ENCODE measurements at regions not wholly inside any gene's neighbourhood (a gene's known extent, or its start where the extent isn't known, plus 50 kb on each side); places are given as distances from the start of the nearest gene placed in this dataset.

DNA sequence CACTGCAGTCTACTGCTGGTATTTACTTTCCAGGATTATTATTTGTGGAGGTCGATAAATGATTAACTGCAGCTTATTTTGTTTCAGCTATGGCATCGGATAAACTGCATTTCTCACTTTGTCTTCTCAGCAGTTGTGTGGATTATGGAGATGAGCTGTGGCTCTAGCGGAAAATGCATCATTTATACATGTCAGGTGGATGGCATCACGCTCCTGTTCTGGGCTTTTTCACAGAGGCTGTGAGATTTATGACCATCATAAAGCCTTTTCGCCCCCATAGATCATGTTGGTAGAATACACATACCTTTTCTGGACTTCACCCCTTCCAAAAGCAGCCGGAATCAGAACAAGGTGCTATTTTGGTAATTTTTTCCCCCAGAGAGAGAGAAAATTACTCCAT is 118.8 kb upstream of the MAGEB18 start:
- no peaks in the 10 kb centered on the region for H3K9me3 ChIP-seq
- DNase-seq: no peak
- no peaks in the 10 kb centered on the region for H3K4me1 ChIP-seq
- TF ChIP-seq, protein P1, sequence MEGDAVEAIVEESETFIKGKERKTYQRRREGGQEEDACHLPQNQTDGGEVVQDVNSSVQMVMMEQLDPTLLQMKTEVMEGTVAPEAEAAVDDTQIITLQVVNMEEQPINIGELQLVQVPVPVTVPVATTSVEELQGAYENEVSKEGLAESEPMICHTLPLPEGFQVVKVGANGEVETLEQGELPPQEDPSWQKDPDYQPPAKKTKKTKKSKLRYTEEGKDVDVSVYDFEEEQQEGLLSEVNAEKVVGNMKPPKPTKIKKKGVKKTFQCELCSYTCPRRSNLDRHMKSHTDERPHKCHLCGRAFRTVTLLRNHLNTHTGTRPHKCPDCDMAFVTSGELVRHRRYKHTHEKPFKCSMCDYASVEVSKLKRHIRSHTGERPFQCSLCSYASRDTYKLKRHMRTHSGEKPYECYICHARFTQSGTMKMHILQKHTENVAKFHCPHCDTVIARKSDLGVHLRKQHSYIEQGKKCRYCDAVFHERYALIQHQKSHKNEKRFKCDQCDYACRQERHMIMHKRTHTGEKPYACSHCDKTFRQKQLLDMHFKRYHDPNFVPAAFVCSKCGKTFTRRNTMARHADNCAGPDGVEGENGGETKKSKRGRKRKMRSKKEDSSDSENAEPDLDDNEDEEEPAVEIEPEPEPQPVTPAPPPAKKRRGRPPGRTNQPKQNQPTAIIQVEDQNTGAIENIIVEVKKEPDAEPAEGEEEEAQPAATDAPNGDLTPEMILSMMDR (IDR thresholded peaks at IDR 0.05; ENCODE audit: low read depth, low read length): no peak
- H3K4me3 ChIP-seq (ENCODE audit: low read depth, low read length): no peak overlapping the region
- no peaks in the 10 kb centered on the region for H3K36me3 ChIP-seq
- H3K27me3 ChIP-seq: no peaks in the 10 kb centered on the region

GRCh38 chrX:26026179-26026578 is 112.0 kb upstream of the MAGEB18 start:
- Histone ChIP-seq H3K9me3 (no peaks in the 10 kb centered on the region), H3K4me1 (no peaks in the 10 kb centered on the region), H3K36me3 (no peaks in the 10 kb centered on the region), H3K4me3 (ENCODE audit: low read depth, low read length) (no peak overlapping the region), H3K27me3 (no peaks in the 10 kb centered on the region)
- no peak for DNase-seq
- TF ChIP-seq, protein P1 (IDR thresholded peaks at IDR 0.05; ENCODE audit: low read depth, low read length): no peak

GRCh38 chrX:26032111-26032912 is 105.8 kb upstream of the MAGEB18 start:
- TF ChIP-seq, protein P1 (IDR thresholded peaks at IDR 0.05; ENCODE audit: low read depth, low read length): no peak
- DNase-seq: no peak
- no peaks in the 10 kb centered on the region for H3K9me3 ChIP-seq
- H3K4me1 ChIP-seq: no peaks in the 10 kb centered on the region
- H3K36me3 ChIP-seq: no peaks in the 10 kb centered on the region
- H3K4me3 ChIP-seq (ENCODE audit: low read depth, low read length): no peak overlapping the region
- no peaks in the 10 kb centered on the region for H3K27me3 ChIP-seq

- Histone ChIP-seq H3K4me1 (no peaks in the 10 kb centered on the region), H3K4me3 (ENCODE audit: low read depth, low read length) (no peak overlapping the region), H3K9me3 (no peaks in the 10 kb centered on the region), H3K27me3 (no peaks in the 10 kb centered on the region), H3K36me3 (no peaks in the 10 kb centered on the region)
- TF ChIP-seq, protein P1 (IDR thresholded peaks at IDR 0.05; ENCODE audit: low read depth, low read length): no peak
- DNase-seq: no peak
Measured at GRCh38 chrX:26037367-26037766, 100.8 kb upstream of the MAGEB18 start.

DNA sequence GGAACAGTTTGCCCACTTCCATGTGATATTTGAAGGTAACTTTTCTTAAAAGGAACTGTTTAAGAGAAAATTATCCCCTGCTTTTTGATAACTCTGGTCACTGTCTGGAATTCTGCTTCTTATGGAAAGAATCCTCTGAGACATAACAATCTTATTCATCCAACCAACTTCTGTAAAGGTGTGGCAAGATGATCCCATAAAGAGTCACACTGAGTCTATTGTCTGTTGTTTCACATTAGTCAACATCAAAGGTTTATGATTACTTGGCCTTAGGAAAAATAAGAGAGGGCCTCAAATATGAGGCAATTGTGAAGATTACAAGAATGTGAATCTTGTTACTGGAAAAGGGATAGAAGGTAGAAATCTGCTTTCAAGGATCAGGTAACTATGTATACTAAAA is 88.0 kb upstream of the MAGEB18 start:
- DNase-seq: no peak
- TF ChIP-seq, protein P1 (IDR thresholded peaks at IDR 0.05; ENCODE audit: low read depth, low read length): no peak
- Histone ChIP-seq H3K4me3 (ENCODE audit: low read depth, low read length) (no peak overlapping the region), H3K27me3 (no peaks in the 10 kb centered on the region), H3K36me3 (no peaks in the 10 kb centered on the region), H3K4me1 (no peaks in the 10 kb centered on the region), H3K9me3 (no peaks in the 10 kb centered on the region)

DNA sequence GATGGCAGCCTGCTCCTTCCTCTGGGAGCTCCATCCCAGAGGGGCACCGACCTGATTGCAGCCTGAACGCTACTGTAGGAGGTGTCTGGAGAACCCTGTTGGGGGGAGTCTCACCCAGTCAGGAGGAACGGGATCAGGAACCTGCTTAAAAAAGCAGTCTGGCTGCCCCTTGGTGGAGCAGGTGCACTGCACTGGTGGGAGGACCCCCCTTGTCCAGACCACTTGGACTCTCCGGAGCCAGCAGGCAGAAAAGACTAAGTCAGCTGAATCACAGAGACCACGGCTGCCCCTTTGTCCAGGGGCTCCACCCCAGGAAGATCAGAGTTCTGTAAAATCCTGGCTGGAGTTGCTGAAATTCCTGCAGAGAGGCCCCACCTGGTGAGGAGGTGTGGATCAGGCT is 67.3 kb upstream of the MAGEB18 start:
- Histone ChIP-seq H3K9me3 (no peaks in the 10 kb centered on the region), H3K4me1 (no peaks in the 10 kb centered on the region), H3K36me3 (no peaks in the 10 kb centered on the region), H3K4me3 (ENCODE audit: low read depth, low read length) (no peak overlapping the region), H3K27me3 (no peaks in the 10 kb centered on the region)
- no peak for DNase-seq
- TF ChIP-seq, protein P1 (IDR thresholded peaks at IDR 0.05; ENCODE audit: low read depth, low read length): no peak
